PC-9 (cell line): ENCODE measurements at regions not wholly inside any gene's neighbourhood (a gene's known extent, or its start where the extent isn't known, plus 50 kb on each side); places are given as distances from the start of the nearest gene placed in this dataset.

ENCODE experiments used
- BruUV-seq: library from RNA; stranded (reverse); fragments of 400-500 nt; replicated peaks from 2 replicates; lab custom pipeline; 2021; lab: Mats Ljungman, UMichigan
- CTCF ChIA-PET: fragments of 300-600 bp; sonication (Branson Sonifier 250); formaldehyde crosslinking; loops from one replicate; lab custom pipeline; 2022; ENCODE audit warnings: antibody characterized with exemption; lab: Charles Lee
- POLR2A ChIA-PET: fragments of 300-600 bp; sonication (Branson Sonifier 250); formaldehyde crosslinking; loops from one replicate; lab custom pipeline; 2022; ENCODE audit warnings: antibody characterized with exemption; ENCODE audit not compliant: unreplicated experiment; lab: Charles Lee
- DNase-seq, 2 experiments: peaks; one replicate each; pipeline versions ENCODE4 v3.0.0 to v3.0.0-alpha.2; 2015 to 2022; ENCODE audit warnings: mixed read lengths in 1 of 2
- H2AFZ ChIP-seq: fragments of 200-600 bp; sonication (generic); 2 replicates; pipeline ENCODE4 v1.8.1; 2017; ENCODE audit warnings: antibody characterized with exemption
- H3F3A ChIP-seq: fragments of 200-600 bp; sonication (generic); 2 replicates; pipeline ENCODE4 v1.8.1; 2017; ENCODE audit warnings: antibody characterized with exemption, mild to moderate bottlenecking, low read depth; ENCODE audit not compliant: insufficient read depth
- H3K27ac ChIP-seq: fragments of 200-600 bp; sonication (generic); 2 replicates; pipeline ENCODE4 v1.6.1; 2016; ENCODE audit warnings: mixed run types
- H3K27me3 ChIP-seq: fragments of 200-600 bp; sonication (generic); 2 replicates; pipeline ENCODE4 v1.6.1; 2016; ENCODE audit warnings: low read depth, mixed run types; ENCODE audit not compliant: insufficient read depth
- H3K36me3 ChIP-seq: fragments of 200-600 bp; sonication (generic); 2 replicates; pipeline ENCODE4 v1.6.1; 2016; ENCODE audit warnings: low read depth, mixed run types
- H3K4me1 ChIP-seq: fragments of 200-600 bp; sonication (generic); replicated peaks from 2 replicates; pipeline ENCODE4 v1.6.1; 2016; ENCODE audit warnings: mixed run types; ENCODE audit not compliant: insufficient read depth
- H3K4me2 ChIP-seq: fragments of 200-600 bp; sonication (generic); 2 replicates; pipeline ENCODE4 v1.6.1; 2017; ENCODE audit warnings: mixed run types
- H3K4me3 ChIP-seq: fragments of 200-600 bp; sonication (generic); 2 replicates; pipeline ENCODE4 v1.6.1; 2016; ENCODE audit warnings: mixed run types
- H3K79me2 ChIP-seq: fragments of 200-600 bp; sonication (generic); 2 replicates; pipeline ENCODE4 v1.6.1; 2017; ENCODE audit warnings: low read depth, mixed run types
- H3K9me2 ChIP-seq: fragments of 200-600 bp; sonication (generic); 2 replicates; pipeline ENCODE4 v1.8.1; 2017; ENCODE audit warnings: mild to moderate bottlenecking; ENCODE audit not compliant: insufficient read depth
- H3K9me3 ChIP-seq: fragments of 200-600 bp; sonication (generic); 2 replicates; pipeline ENCODE4 v1.8.1; 2016; ENCODE audit warnings: low read depth; ENCODE audit not compliant: insufficient read depth
- H4K20me1 ChIP-seq: fragments of 200-600 bp; sonication (generic); 2 replicates; pipeline ENCODE4 v1.8.1; 2017; ENCODE audit not compliant: insufficient read depth
- EZH2 ChIP-seq: fragments of 200-600 bp; sonication (generic); IDR thresholded peaks from 2 replicates; pipeline ENCODE4 v1.8.0; 2017; ENCODE audit warnings: antibody characterized with exemption, low read depth
- intact Hi-C: fragments of 100-400 bp; cut with micrococcal nuclease; formaldehyde crosslinking; loops from one replicate; pipeline ENCODE4 v1.10.0; 2022; ENCODE audit not compliant: unreplicated experiment
- TF ChIP-seq, protein P1 (sequence below): fragments of 200-600 bp; sonication (generic); conservative IDR thresholded peaks from 2 replicates; pipeline ENCODE4 v1.6.1; 2017; ENCODE audit warnings: mixed run types, antibody characterized with exemption, mild to moderate bottlenecking, moderate library complexity

DNA sequence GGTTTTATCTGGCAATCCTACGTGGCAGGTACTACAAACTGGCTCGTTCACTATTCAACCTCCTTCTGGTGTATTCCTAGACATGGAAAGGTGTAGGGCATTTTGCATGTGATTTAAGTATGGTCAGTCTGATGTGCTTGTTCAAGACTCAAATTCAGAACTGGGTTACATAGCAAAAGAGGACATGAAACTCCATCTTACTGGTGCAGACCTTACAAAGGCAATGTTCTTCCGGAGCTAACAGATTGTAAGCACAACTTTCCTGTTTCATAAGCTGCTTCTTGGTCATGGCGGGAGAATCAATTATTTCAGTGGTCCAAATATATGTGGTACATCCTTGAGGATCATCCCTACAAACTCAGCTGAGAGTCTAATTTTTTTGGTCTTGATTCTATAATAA lies 703.4 kb downstream of the EPM2A start:
- Histone ChIP-seq H3K9me3 (0 out of 2 replicates have a peak, but pooled peaks cover 3% of the 10 kb centered on the region), H3K27ac (no peak overlapping the region), H3K4me3 (no peak overlapping the region), H3F3A (no peaks in the 10 kb centered on the region), H3K9me2 (no peaks in the 10 kb centered on the region), H3K4me2 (no peak overlapping the region), H3K27me3 (no peaks in the 10 kb centered on the region), H3K79me2 (no peaks in the 10 kb centered on the region), H2AFZ (no peak overlapping the region), H4K20me1 (no peaks in the 10 kb centered on the region), H3K36me3 (no peaks in the 10 kb centered on the region), H3K4me1 (peaks cover 8% of the 10 kb centered on the region)
- intact Hi-C loops, result no loop called here
- no peak for TF ChIP-seq EZH2
- TF ChIP-seq, protein P1, sequence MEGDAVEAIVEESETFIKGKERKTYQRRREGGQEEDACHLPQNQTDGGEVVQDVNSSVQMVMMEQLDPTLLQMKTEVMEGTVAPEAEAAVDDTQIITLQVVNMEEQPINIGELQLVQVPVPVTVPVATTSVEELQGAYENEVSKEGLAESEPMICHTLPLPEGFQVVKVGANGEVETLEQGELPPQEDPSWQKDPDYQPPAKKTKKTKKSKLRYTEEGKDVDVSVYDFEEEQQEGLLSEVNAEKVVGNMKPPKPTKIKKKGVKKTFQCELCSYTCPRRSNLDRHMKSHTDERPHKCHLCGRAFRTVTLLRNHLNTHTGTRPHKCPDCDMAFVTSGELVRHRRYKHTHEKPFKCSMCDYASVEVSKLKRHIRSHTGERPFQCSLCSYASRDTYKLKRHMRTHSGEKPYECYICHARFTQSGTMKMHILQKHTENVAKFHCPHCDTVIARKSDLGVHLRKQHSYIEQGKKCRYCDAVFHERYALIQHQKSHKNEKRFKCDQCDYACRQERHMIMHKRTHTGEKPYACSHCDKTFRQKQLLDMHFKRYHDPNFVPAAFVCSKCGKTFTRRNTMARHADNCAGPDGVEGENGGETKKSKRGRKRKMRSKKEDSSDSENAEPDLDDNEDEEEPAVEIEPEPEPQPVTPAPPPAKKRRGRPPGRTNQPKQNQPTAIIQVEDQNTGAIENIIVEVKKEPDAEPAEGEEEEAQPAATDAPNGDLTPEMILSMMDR, result no peak
- no peak for DNase-seq
- BruUV-seq, result no TSS peak
- ChIA-PET CTCF (no interaction called here), POLR2A (no interaction called here)

DNA sequence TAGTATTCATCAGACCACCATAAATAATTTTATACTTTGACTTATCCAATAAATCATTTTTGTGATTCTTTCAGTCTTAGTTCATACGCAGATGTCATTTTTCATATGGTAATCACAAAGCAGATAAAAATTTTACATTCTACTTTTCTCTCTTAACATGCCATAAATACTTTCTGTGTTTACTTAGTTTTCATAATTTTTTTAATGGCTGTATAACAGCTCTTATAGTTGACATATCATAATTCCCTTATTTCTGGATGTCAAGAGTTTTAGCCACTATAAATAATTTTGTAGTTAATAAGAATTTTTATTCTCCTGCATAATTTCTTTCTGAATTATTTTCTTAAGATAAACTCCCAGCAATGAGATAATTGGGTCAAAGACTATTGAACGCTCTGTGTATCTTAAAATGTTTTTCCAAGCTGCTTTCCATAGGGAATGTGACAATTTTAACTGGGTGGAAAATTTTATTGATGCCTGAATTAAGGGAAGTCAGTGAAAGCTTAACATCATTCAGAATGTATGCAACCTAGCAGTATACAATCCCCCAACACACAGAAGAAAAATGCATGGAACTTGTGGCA lies 702.7 kb downstream of the EPM2A start:
- no peak overlapping the region for H2AFZ ChIP-seq
- intact Hi-C loops, result no loop called here
- H3K9me2 ChIP-seq, result no peaks in the 10 kb centered on the region
- H3K36me3 ChIP-seq, result no peaks in the 10 kb centered on the region
- H3K4me2 ChIP-seq, result no peak overlapping the region
- no peaks in the 10 kb centered on the region for H3K79me2 ChIP-seq
- no TSS peak for BruUV-seq
- H3K4me3 ChIP-seq, result no peak overlapping the region
- no peak for TF ChIP-seq EZH2
- TF ChIP-seq, protein P1, result no peak
- 0 out of 2 replicates have a peak, but pooled peaks cover 3% of the 10 kb centered on the region for H3K9me3 ChIP-seq
- peaks cover 8% of the 10 kb centered on the region for H3K4me1 ChIP-seq
- DNase-seq, result no peak
- H3K27me3 ChIP-seq, result no peaks in the 10 kb centered on the region
- no peaks in the 10 kb centered on the region for H4K20me1 ChIP-seq
- ChIA-PET CTCF (no interaction called here), POLR2A (no interaction called here)
- H3F3A ChIP-seq, result no peaks in the 10 kb centered on the region
- no peak overlapping the region for H3K27ac ChIP-seq

DNA sequence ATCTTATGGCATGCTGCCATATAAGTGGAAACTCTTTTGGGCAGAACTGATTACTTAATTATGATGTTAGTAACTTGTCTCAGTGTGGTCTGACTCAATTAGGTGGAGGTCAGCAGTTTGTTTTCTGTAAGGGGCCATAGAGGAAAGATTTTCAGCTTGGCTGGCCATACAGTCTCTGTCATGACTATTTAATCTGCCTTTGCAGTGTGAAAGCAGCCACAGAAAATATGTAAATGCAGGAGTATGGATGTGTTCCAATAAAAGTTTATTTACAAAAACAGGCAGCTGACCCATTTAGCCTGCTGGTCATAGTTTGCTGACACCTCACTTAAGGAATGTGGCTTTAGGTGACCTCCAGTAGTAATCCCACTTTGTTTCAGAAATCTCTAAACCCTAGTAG lies 700.7 kb downstream of the EPM2A start:
- no peak for DNase-seq
- Histone ChIP-seq H3K27me3 (no peaks in the 10 kb centered on the region), H3K4me1 (no peaks in the 10 kb centered on the region), H3K4me2 (no peak overlapping the region), H3K4me3 (no peak overlapping the region), H3K27ac (no peak overlapping the region), H4K20me1 (no peaks in the 10 kb centered on the region), H3K79me2 (no peaks in the 10 kb centered on the region), H3K9me3 (0 out of 2 replicates have a peak, but pooled peaks cover 3% of the 10 kb centered on the region), H3K36me3 (no peaks in the 10 kb centered on the region), H3K9me2 (no peaks in the 10 kb centered on the region), H3F3A (no peaks in the 10 kb centered on the region), H2AFZ (no peak overlapping the region)
- intact Hi-C loops, result no loop called here
- POLR2A ChIA-PET, result no interaction called here
- CTCF ChIA-PET, result no interaction called here
- BruUV-seq, result no TSS peak
- no peak for TF ChIP-seq EZH2
- TF ChIP-seq, protein P1, result no peak
